ENCODE measurements at regions not wholly inside any gene's neighbourhood (a gene's known extent, or its start where the extent isn't known, plus 50 kb on each side); places are given as distances from the start of the nearest gene placed in this dataset.

- TF ChIP-seq CTCF (conservative IDR thresholded peaks at IDR 0.05; ENCODE audit: low read depth in 2 of 2): no peak
- TF ChIP-seq ZNF462 (CRISPR knock-in tag; IDR thresholded peaks at IDR 0.05): no peak
- no peak for TF ChIP-seq REST (IDR thresholded peaks at IDR 0.05; ENCODE audit: unreplicated experiment)
- TF ChIP-seq EZH2 (IDR thresholded peaks at IDR 0.05; ENCODE audit: low read depth, unreplicated experiment): no peak
- no peak for TF ChIP-seq EZH2phosphoT487 (IDR thresholded peaks at IDR 0.05; ENCODE audit: unreplicated experiment)
- TF ChIP-seq POLR2AphosphoS5 (IDR thresholded peaks at IDR 0.05; ENCODE audit: low read depth): no peak
- no peak for TF ChIP-seq ETS1 (IDR thresholded peaks at IDR 0.05)
- TF ChIP-seq ZNF114 (CRISPR knock-in tag; IDR thresholded peaks at IDR 0.05): no peak
- no peak for TF ChIP-seq NANOG (IDR thresholded peaks at IDR 0.05; ENCODE audit: borderline replicate concordance)
- no peak for TF ChIP-seq JUNB (IDR thresholded peaks at IDR 0.05; ENCODE audit: unreplicated experiment)
- no peak for TF ChIP-seq CREB1 (CRISPR knock-in tag; IDR thresholded peaks at IDR 0.05; ENCODE audit: low read depth)
- TF ChIP-seq STAT1 (IDR thresholded peaks at IDR 0.05; ENCODE audit: unreplicated experiment): no peak
Measured at GRCh38 chr21:16502897-16503296, 773.1 kb downstream of the USP25 start.

Data from GM23338 (cell line).